Ascending aorta (tissue), 2 donors: ENCODE measurements at regions not wholly inside any gene's neighbourhood (a gene's known extent, or its start where the extent isn't known, plus 50 kb on each side); places are given as distances from the start of the nearest gene placed in this dataset.

Experiments
- DNase-seq, 2 donors: peaks; one replicate each; pipeline ENCODE4 v3.0.0-alpha.2; 2019; ENCODE audit warnings: low spot score in 2 of 2
- H3K27ac ChIP-seq, 2 donors: fragments of 200-600 bp; sonication (generic); one replicate each; pipeline ENCODE4 v1.5.1; 2016 to 2017; ENCODE audit warnings: mild to moderate bottlenecking in 1 of 2
- H3K27me3 ChIP-seq: fragments of 200-600 bp; sonication (generic); one replicate; pipeline ENCODE4 v1.5.1; 2017
- H3K36me3 ChIP-seq, 2 donors: fragments of 200-600 bp; sonication (generic); one replicate each; pipeline ENCODE4 v1.5.1; 2016
- H3K4me1 ChIP-seq, 2 donors: fragments of 200-600 bp; sonication (generic); one replicate each; pipeline ENCODE4 v1.5.1; 2016 to 2017; ENCODE audit warnings: mild to moderate bottlenecking in 1 of 2
- H3K4me3 ChIP-seq, 2 donors: fragments of 200-600 bp; sonication (generic); one replicate each; pipeline ENCODE4 v1.5.1; 2016 to 2017; ENCODE audit warnings: mild to moderate bottlenecking in 1 of 2
- H3K9me3 ChIP-seq, 2 donors: fragments of 200-600 bp; sonication (generic); one replicate each; pipeline ENCODE4 v1.5.1; 2016
- CTCF ChIP-seq, 3 experiments: fragments of 200-600 bp in 2 of 3; fragments of 450-650 bp in 1 of 3; sonication (generic) in 2 of 3; IDR thresholded peaks; one replicate each; pipeline ENCODE4 v1.5.1; 2016 to 2019; ENCODE audit warnings: antibody characterized with exemption in 3 of 3, mild to moderate bottlenecking in 1 of 3, moderate library complexity in 1 of 3
- intact Hi-C: fragments of 100-400 bp; cut with DNase I; formaldehyde crosslinking; loops from one replicate; pipeline ENCODE4 v1.15.1; 2023

GRCh38 chr12:107436376-107436775, 249.2 kb upstream of the PWP1 start:
- intact Hi-C loops: no loop called here
- no peaks in the 10 kb centered on the region for H3K4me1 ChIP-seq
- no peaks in the 10 kb centered on the region for H3K9me3 ChIP-seq
- H3K27me3 ChIP-seq: no peaks in the 10 kb centered on the region
- no peak overlapping the region for H3K27ac ChIP-seq
- no peak for DNase-seq
- no peak for TF ChIP-seq CTCF (IDR thresholded peaks at IDR 0.05)
- H3K4me3 ChIP-seq: no peak overlapping the region
- no peaks in the 10 kb centered on the region for H3K36me3 ChIP-seq

- no peaks in the 10 kb centered on the region for H3K36me3 ChIP-seq
- DNase-seq: no peak
- H3K27me3 ChIP-seq: no peaks in the 10 kb centered on the region
- H3K9me3 ChIP-seq: no peaks in the 10 kb centered on the region
- H3K4me1 ChIP-seq: no peaks in the 10 kb centered on the region
- no peak overlapping the region for H3K27ac ChIP-seq
- intact Hi-C loops: no loop called here
- H3K4me3 ChIP-seq: no peak overlapping the region
- TF ChIP-seq CTCF (IDR thresholded peaks at IDR 0.05): no peak
These were observed 248.8 kb upstream of the PWP1 start for GRCh38 chr12:107436836-107437235.

- Histone ChIP-seq H3K27me3 (no peaks in the 10 kb centered on the region), H3K4me1 (no peaks in the 10 kb centered on the region), H3K27ac (no peak overlapping the region), H3K36me3 (no peaks in the 10 kb centered on the region), H3K9me3 (no peaks in the 10 kb centered on the region), H3K4me3 (no peak overlapping the region)
- no peak for TF ChIP-seq CTCF (IDR thresholded peaks at IDR 0.05)
- no peak for DNase-seq
- intact Hi-C loops: no loop called here
These were observed 247.6 kb upstream of the PWP1 start for GRCh38 chr12:107437954-107438353.

- no peak for TF ChIP-seq CTCF (IDR thresholded peaks at IDR 0.05)
- Histone ChIP-seq H3K36me3 (no peaks in the 10 kb centered on the region), H3K4me1 (no peaks in the 10 kb centered on the region), H3K27ac (no peak overlapping the region), H3K4me3 (no peak overlapping the region), H3K9me3 (no peaks in the 10 kb centered on the region), H3K27me3 (no peaks in the 10 kb centered on the region)
- intact Hi-C loops: no loop called here
- no peak for DNase-seq
These were observed 246.4 kb upstream of the PWP1 start for GRCh38 chr12:107439026-107439738.

- H3K9me3 ChIP-seq: no peaks in the 10 kb centered on the region
- intact Hi-C loops: no loop called here
- DNase-seq: no peak
- TF ChIP-seq CTCF (IDR thresholded peaks at IDR 0.05): no peak
- no peak overlapping the region for H3K27ac ChIP-seq
- H3K36me3 ChIP-seq: no peaks in the 10 kb centered on the region
- H3K4me1 ChIP-seq: no peaks in the 10 kb centered on the region
- no peak overlapping the region for H3K4me3 ChIP-seq
- H3K27me3 ChIP-seq: no peaks in the 10 kb centered on the region
These were observed 245.0 kb upstream of the PWP1 start for GRCh38 chr12:107440606-107441005.
